GM11168 (cell line): ENCODE measurements at regions not wholly inside any gene's neighbourhood (a gene's known extent, or its start where the extent isn't known, plus 50 kb on each side); places are given as distances from the start of the nearest gene placed in this dataset.
"Not testable (repeated sequence)": the region's sequence is repeated elsewhere in the genome, so short reads cannot be mapped to it uniquely, and the experiment has no call there.

ENCODE experiments used
- in situ Hi-C: fragments of 300-500 bp; cut with MboI; formaldehyde crosslinking; loops from one replicate; pipeline ENCODE4 v1.12.0; 2022; ENCODE audit warnings: low sequenced_read_pairs; ENCODE audit not compliant: unreplicated experiment

- in situ Hi-C loops = not testable (repeated sequence)
Measured at GRCh38 chr2:91599000-91599399, 2907.5 kb downstream of the RPIA start.

DNA sequence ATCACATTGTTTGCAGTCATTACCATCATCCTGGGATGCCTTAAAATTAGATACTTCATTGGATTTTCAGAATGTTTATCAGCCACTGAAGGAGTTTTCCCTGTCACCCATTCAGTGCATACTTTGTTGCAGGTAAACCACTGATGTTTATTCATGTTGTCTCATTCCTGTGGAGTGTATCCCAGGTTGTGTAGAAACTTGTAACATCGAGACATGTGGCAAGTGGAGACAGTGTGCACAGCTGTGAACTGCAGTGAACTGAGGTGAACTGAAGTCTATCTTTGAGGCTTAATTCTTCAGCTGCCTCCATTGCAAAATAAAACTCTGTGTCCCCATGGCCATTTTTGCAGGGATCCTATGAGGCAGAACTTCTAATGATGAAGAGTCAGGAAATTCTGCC lies 2911.4 kb downstream of the RPIA start:
- in situ Hi-C loops = not testable (repeated sequence)

GRCh38 chr2:91603996-91604395 lies 2912.5 kb downstream of the RPIA start:
- in situ Hi-C loops = not testable (repeated sequence)

- in situ Hi-C loops = not testable (repeated sequence)
Measured at GRCh38 chr2:91604629-91605028, 2913.2 kb downstream of the RPIA start.

DNA sequence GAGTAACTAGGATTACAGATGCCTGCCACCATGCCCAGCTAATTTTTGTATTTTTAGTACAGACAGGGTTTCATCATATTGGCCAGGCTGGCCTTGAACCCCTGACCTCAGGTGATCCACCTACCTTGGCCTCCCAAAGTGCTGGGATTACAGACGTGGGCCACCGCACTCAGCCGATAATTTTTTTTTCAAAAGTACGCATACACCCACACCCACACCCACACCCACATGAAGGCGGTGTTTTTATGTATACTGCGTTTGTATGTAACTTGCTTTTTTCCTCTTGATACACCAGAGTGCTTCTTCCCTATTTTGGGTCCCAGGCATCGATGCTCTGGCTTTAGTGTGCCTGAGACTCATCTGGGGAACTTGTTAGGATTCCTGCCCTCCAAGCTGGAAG lies 2932.3 kb downstream of the RPIA start:
- in situ Hi-C loops = not testable (repeated sequence)

DNA sequence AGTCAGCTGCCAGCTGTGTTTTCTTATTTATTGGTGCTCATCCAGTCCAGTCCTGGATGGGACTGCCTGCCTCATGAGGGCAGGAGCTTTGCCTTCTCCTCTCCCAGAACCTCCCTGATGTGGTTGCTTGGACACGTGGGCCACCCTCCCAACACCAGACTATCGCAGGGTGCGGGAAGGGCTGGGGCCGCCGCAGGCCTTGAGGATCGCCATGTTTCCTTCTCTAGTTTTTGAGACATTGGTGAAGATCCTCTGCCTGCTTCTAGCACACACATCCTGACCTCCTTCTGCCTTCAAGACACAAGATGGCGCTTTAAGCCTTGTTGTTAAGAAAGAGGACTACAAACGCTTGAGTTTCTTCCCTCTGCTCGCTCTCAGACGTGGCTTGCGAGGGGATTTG lies 2937.0 kb downstream of the RPIA start:
- in situ Hi-C loops = not testable (repeated sequence)

GRCh38 chr2:91657193-91657592 lies 2965.7 kb downstream of the RPIA start:
- in situ Hi-C loops = not testable (repeated sequence)

- in situ Hi-C loops = not testable (repeated sequence)
Measured at GRCh38 chr2:91658336-91658735, 2966.9 kb downstream of the RPIA start.

DNA sequence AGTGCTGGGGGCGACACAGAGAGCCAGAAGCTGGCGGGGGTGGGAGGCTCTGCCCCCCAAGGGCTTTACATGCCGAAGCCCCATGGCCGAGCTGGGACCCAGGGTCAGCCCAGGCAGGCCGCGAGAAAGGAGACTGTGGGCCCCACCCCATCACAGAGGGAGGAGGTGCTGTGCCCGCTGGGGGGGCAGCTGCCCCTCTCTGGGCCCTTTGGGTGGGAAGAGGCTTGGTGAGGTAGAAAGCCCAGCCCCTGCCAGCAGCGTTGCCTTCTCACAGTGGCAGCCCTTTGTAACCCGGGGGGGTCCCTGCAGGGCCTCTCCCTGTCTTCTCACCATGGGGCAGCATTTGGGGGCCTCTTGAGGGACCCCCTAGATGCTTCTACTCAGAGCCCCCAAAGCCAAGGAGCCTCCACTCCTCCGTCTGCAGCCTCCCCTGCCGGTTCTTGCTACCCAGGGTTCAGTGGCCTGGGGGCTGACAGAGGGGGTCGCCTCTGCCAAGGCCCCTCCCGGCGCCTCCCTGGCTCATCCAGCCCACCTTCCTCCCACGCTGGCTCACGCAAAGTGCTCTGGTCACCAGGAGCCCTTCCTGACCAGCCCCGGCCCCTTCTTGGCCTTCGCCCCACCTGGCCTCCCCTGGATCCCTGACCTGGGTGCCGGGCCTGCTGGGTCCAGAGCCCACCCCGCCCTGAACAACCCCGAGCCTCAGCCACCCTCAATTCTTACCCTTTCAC lies 2967.9 kb downstream of the RPIA start:
- in situ Hi-C loops = not testable (repeated sequence)

- in situ Hi-C loops = not testable (repeated sequence)
Measured at GRCh38 chr2:91659917-91660275, 2968.4 kb downstream of the RPIA start.

- in situ Hi-C loops = not testable (repeated sequence)
Measured at GRCh38 chr2:91667341-91667740, 2975.9 kb downstream of the RPIA start.

DNA sequence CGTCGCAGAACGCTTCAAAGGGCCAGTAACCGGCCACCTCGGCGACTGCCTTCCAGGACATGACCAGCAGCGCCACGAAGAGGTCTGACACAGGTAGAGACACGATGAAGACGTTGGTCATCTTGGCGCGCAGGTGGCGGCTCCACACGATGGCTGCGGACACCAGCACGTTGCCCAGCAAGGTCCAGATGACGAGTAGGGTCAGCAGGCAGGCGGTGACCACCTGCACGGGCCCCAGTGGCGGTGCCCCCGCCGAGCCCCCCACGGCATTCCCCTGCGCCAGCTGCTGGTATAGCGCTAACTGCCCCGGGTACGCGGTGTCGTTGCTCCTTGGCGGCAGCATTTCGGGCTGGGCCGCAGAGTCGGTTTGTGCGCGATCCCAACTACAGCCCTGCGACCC lies 2994.1 kb downstream of the RPIA start:
- in situ Hi-C loops = not testable (repeated sequence)

- in situ Hi-C loops = not testable (repeated sequence)
Measured at GRCh38 chr2:91686046-91686445, 2994.6 kb downstream of the RPIA start.
